ENCODE measurements at regions not wholly inside any gene's neighbourhood (a gene's known extent, or its start where the extent isn't known, plus 50 kb on each side); places are given as distances from the start of the nearest gene placed in this dataset.

GRCh38 chr7:121474301-121474673 is 78.2 kb upstream of the FAM3C start:
- peaks cover 0 to 15% of the 10 kb centered on the region in 2 experiments; a peak in 2 of 4 replicates for H3K4me1 ChIP-seq (ENCODE audit: control insufficient read depth in 1 of 2, insufficient read depth in 2 of 2, low read length in 2 of 2)
- no peaks in the 10 kb centered on the region for H3K9me3 ChIP-seq (ENCODE audit: control insufficient read depth in 1 of 2, insufficient read depth in 1 of 2, low read depth in 1 of 2, low read length in 2 of 2)
- peak overlapping the region; percentile 72 for H2AFZ ChIP-seq (ENCODE audit: low read depth, low read length, poor library complexity, severe bottlenecking)
- BruUV-seq (replicated peaks), result no TSS peak
- DNase-seq (ENCODE audit: low read depth, low spot score) (no peak), ATAC-seq (no peak)
- TF ChIP-seq EZH2phosphoT487 (IDR thresholded peaks at IDR 0.05; ENCODE audit: borderline replicate concordance) (no peak), SIN3A (IDR thresholded peaks at IDR 0.05; ENCODE audit: low read depth) (no peak), FOSL1 (IDR thresholded peaks at IDR 0.05; ENCODE audit: low read depth) (no peak), RAD21 (IDR thresholded peaks at IDR 0.05; ENCODE audit: low read depth) (no peak), EGR1 (IDR thresholded peaks at IDR 0.05; ENCODE audit: low read depth) (no peak), SRF (IDR thresholded peaks at IDR 0.05; ENCODE audit: low read depth) (no peak)
- no peaks in the 10 kb centered on the region for H3K27me3 ChIP-seq (ENCODE audit: insufficient read depth, low read length)
- ChIA-PET CTCF (no interaction called here), POLR2A (interaction anchor here (1.0 kb wide), 1 partner anchor 78 kb away, joined by 4 read pairs; the partner anchor contains the start of gene FAM3C), RAD21 (ENCODE audit: low non-redundant PET in 1 of 2, low total read pairs in 2 of 2, uncharacterized antibody in 2 of 2, unreplicated experiment in 2 of 2) (no interaction called here)
- H4K20me1 ChIP-seq (ENCODE audit: insufficient read depth), result no peaks in the 10 kb centered on the region
- H3K27ac ChIP-seq (ENCODE audit: low read depth, low read length), result no peak overlapping the region
- no peak overlapping the region for H3K4me2 ChIP-seq (ENCODE audit: low read length)
- H3K4me3 ChIP-seq (replicated peaks in 1 of 2; ENCODE audit: low read depth in 1 of 2, low read length in 2 of 2), result no peak overlapping the region
- H3K9ac ChIP-seq (ENCODE audit: low read length), result no peak overlapping the region
- no peaks in the 10 kb centered on the region for H3K36me3 ChIP-seq (ENCODE audit: control insufficient read depth in 1 of 2, insufficient read depth in 2 of 2, low read length in 2 of 2)
- H3K79me2 ChIP-seq (ENCODE audit: insufficient read depth, low read length), result no peaks in the 10 kb centered on the region
- no peaks in the 10 kb centered on the region for H3K9me2 ChIP-seq (ENCODE audit: insufficient read depth)
- intact Hi-C loops (cut with micrococcal nuclease), result no loop called here

- H3K4me3 ChIP-seq (replicated peaks in 1 of 2; ENCODE audit: low read depth in 1 of 2, low read length in 2 of 2), result no peak overlapping the region
- H3K4me1 ChIP-seq (ENCODE audit: control insufficient read depth in 1 of 2, insufficient read depth in 2 of 2, low read length in 2 of 2), result peaks cover 0 to 15% of the 10 kb centered on the region in 2 experiments; a peak in 2 of 4 replicates
- RAD21 ChIA-PET (ENCODE audit: low non-redundant PET in 1 of 2, low total read pairs in 2 of 2, uncharacterized antibody in 2 of 2, unreplicated experiment in 2 of 2), result no interaction called here
- no peaks in the 10 kb centered on the region for H3K9me2 ChIP-seq (ENCODE audit: insufficient read depth)
- no peaks in the 10 kb centered on the region for H4K20me1 ChIP-seq (ENCODE audit: insufficient read depth)
- H3K36me3 ChIP-seq (ENCODE audit: control insufficient read depth in 1 of 2, insufficient read depth in 2 of 2, low read length in 2 of 2), result no peaks in the 10 kb centered on the region
- H3K4me2 ChIP-seq (ENCODE audit: low read length), result no peak overlapping the region
- H3K9ac ChIP-seq (ENCODE audit: low read length), result no peak overlapping the region
- DNase-seq (ENCODE audit: low read depth, low spot score) (no peak), ATAC-seq (no peak)
- no peaks in the 10 kb centered on the region for H3K9me3 ChIP-seq (ENCODE audit: control insufficient read depth in 1 of 2, insufficient read depth in 1 of 2, low read depth in 1 of 2, low read length in 2 of 2)
- CTCF ChIA-PET, result no interaction called here
- H2AFZ ChIP-seq (ENCODE audit: low read depth, low read length, poor library complexity, severe bottlenecking), result peak overlapping the region; percentile 72
- POLR2A ChIA-PET, result interaction anchor here (1.0 kb wide), 1 partner anchor 78 kb away, joined by 4 read pairs; the partner anchor contains the start of gene FAM3C
- no peaks in the 10 kb centered on the region for H3K27me3 ChIP-seq (ENCODE audit: insufficient read depth, low read length)
- H3K27ac ChIP-seq (ENCODE audit: low read depth, low read length), result no peak overlapping the region
- no TSS peak for BruUV-seq (replicated peaks)
- TF ChIP-seq CBX3 (IDR thresholded peaks at IDR 0.05; ENCODE audit: low read depth), result no peak
- no peak for TF ChIP-seq SP1 (IDR thresholded peaks at IDR 0.05; ENCODE audit: low read depth)
- no peak for TF ChIP-seq ATF3 (IDR thresholded peaks at IDR 0.05)
- intact Hi-C loops (cut with micrococcal nuclease), result loop anchor here (1.0 kb wide), 1 partner anchor 44 kb away; no protein-coding TSS in a partner anchor
- H3K79me2 ChIP-seq (ENCODE audit: insufficient read depth, low read length), result no peaks in the 10 kb centered on the region
Observed at GRCh38 chr7:121473645-121474300, 77.7 kb upstream of the FAM3C start.
